AG09319 (cell line): ENCODE measurements at regions not wholly inside any gene's neighbourhood (a gene's known extent, or its start where the extent isn't known, plus 50 kb on each side); places are given as distances from the start of the nearest gene placed in this dataset.

Source experiments
- DNase-seq: peaks from one replicate; pipeline ENCODE4 v3.0.0-alpha.2; 2010; ENCODE audit warnings: low read depth; ENCODE audit errors: extremely low read depth
- TF ChIP-seq, protein P1 (sequence below): IDR thresholded peaks from 2 replicates; pipeline ENCODE4 v1.5.1; 2011; ENCODE audit warnings: low read depth, mild to moderate bottlenecking, inconsistent platforms, low read length, moderate library complexity

GRCh38 chr11:29319210-29319609, 697.6 kb downstream of the KCNA4 start:
- TF ChIP-seq, protein P1, sequence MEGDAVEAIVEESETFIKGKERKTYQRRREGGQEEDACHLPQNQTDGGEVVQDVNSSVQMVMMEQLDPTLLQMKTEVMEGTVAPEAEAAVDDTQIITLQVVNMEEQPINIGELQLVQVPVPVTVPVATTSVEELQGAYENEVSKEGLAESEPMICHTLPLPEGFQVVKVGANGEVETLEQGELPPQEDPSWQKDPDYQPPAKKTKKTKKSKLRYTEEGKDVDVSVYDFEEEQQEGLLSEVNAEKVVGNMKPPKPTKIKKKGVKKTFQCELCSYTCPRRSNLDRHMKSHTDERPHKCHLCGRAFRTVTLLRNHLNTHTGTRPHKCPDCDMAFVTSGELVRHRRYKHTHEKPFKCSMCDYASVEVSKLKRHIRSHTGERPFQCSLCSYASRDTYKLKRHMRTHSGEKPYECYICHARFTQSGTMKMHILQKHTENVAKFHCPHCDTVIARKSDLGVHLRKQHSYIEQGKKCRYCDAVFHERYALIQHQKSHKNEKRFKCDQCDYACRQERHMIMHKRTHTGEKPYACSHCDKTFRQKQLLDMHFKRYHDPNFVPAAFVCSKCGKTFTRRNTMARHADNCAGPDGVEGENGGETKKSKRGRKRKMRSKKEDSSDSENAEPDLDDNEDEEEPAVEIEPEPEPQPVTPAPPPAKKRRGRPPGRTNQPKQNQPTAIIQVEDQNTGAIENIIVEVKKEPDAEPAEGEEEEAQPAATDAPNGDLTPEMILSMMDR: no peak
- DNase-seq: no peak

DNA sequence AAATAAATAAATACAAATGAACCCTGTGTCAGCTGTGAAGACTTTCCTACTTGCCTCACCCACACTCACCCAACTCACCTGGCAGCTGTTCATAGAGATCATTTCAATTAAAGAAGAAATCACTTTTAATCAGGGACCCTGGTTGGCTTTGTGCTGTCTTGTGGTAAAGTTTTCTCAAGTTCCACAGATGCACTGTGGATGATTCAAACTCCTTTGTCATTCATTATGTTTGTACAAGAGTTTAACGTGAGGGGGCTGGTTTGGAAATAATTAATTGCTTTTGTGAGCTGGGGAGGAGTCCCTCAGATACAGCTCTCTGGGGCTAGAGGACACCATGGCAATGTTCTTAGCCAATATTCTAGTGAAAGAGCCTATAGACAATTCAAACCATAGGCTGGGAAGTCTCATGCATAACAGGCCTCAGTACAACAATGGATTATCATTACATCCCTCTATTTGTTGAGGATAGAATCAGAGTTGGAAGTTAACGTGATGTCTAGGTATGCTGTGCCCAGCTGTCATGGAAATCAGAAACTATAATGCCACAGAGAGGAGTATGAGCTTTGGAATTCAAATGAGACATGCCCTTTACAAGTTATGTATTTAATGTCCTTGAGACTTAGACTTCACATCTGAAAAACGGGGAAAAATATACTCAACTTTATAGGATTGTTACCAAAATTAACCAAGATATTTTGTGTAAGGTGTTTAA, 698.5 kb downstream of the KCNA4 start:
- DNase-seq: no peak
- TF ChIP-seq, protein P1: no peak

DNA sequence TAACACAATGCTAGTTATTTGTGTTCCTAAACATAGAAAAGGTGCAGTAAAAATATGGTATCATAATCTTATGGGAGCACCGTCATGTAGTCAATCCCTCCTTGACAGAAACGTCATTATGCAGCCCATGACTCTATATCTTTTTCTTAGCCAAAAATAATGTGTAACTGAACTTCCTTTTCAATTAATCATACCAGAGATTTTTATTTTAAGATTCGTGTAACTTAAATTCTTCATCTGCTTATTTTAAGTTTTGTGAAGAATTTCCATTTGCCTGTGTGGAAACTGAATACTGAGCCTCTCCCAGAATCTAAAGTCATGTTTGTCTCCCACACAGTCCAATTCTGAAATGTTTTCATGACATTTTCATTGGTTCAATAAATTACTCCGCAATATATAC, 699.1 kb downstream of the KCNA4 start:
- DNase-seq: no peak

GRCh38 chr11:29315275-29315674, 701.6 kb downstream of the KCNA4 start:
- TF ChIP-seq, protein P1: no peak
- DNase-seq: no peak

More for the DNA sequence above, 699.1 kb downstream of the KCNA4 start:
- TF ChIP-seq, protein P1: no peak

DNA sequence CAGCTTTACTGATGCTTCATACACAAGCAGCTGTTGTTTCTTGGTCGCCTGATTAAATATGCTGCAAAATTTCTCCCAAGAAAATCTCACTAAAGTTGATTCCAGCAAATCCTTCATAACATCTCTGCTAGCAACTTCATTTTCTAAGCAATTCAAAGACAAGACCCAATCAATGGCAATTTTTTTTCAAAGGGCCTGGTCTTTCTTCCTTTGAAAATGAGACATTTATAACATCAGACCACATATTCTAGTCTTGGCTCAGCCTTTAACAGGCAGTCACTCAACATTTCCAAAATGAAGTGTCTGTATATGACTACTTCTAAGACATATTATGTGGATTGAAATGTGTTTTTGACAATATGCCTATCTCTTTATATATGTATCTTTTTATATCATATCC, 702.6 kb downstream of the KCNA4 start:
- no peak for DNase-seq
- TF ChIP-seq, protein P1: no peak

GRCh38 chr11:29312812-29313211, 704.0 kb downstream of the KCNA4 start:
- TF ChIP-seq, protein P1: no peak
- DNase-seq: no peak

GRCh38 chr11:29310725-29311342, 706.0 kb downstream of the KCNA4 start:
- TF ChIP-seq, protein P1: no peak
- no peak for DNase-seq
